ENCODE measurements at regions not wholly inside any gene's neighbourhood (a gene's known extent, or its start where the extent isn't known, plus 50 kb on each side); places are given as distances from the start of the nearest gene placed in this dataset.
"Not testable (repeated sequence)": the region's sequence is repeated elsewhere in the genome, so short reads cannot be mapped to it uniquely, and the experiment has no call there.

DNA sequence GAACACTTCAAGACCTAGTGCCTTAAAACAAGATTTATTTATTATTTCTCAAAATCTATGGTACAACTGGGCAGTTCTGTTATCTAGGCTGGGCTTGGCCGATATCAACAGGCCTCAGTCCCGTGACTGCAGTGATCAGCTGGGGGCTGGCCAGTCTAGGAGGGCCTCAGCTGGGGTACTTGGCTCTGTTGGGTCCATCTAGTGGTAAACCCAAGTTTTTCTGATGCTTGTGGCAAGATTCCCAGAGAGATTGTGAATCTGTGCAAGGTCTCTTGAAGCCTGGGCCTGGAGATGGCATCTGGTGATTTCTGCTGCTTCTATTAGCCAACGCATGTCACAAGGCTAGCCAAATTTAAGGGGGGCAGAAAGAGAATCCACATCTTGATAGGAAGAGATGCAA lies 482.4 kb upstream of the SGO1 start:
- no peak for DNase-seq (ENCODE audit: extremely low read depth in 1 of 2, low read depth in 1 of 2)

GRCh38 chr3:20666091-20666490 lies 480.1 kb upstream of the SGO1 start:
- no peak for DNase-seq (ENCODE audit: extremely low read depth in 1 of 2, low read depth in 1 of 2)

- no peak for DNase-seq (ENCODE audit: extremely low read depth in 1 of 2, low read depth in 1 of 2)
Measured at GRCh38 chr3:20658491-20658890, 472.5 kb upstream of the SGO1 start.

GRCh38 chr3:20657560-20657959 lies 471.6 kb upstream of the SGO1 start:
- no peak for DNase-seq (ENCODE audit: extremely low read depth in 1 of 2, low read depth in 1 of 2)

GRCh38 chr3:20652231-20652986 lies 466.4 kb upstream of the SGO1 start:
- no peak for DNase-seq (ENCODE audit: extremely low read depth in 1 of 2, low read depth in 1 of 2)

GRCh38 chr3:20648921-20649381 lies 462.9 kb upstream of the SGO1 start:
- no peak for DNase-seq (ENCODE audit: extremely low read depth in 1 of 2, low read depth in 1 of 2)

- no peak for DNase-seq (ENCODE audit: extremely low read depth in 1 of 2, low read depth in 1 of 2)
Measured at GRCh38 chr3:20648294-20648693, 462.3 kb upstream of the SGO1 start.

DNA sequence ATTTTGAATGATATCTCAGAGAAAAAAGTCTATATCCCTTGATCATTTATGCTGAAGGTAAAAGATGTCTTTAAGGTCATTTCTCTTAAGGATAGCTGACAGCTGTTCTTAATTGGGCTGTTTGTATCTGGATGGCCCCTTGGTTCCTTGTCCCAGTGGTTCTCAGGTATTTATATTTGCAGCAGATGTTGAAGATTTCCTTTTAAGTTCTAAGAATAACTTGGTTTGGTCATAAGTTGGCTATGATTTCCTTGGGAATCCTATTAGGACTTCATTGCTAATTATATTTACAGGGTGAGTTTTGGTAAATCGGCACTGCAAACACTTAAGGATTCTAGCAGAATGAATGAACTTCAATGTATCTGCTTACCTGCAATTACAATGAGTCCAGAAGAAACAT lies 460.4 kb upstream of the SGO1 start:
- DNase-seq (ENCODE audit: extremely low read depth in 1 of 2, low read depth in 1 of 2) = no peak

GRCh38 chr3:20645340-20645739 lies 459.3 kb upstream of the SGO1 start:
- no peak for DNase-seq (ENCODE audit: extremely low read depth in 1 of 2, low read depth in 1 of 2)

DNA sequence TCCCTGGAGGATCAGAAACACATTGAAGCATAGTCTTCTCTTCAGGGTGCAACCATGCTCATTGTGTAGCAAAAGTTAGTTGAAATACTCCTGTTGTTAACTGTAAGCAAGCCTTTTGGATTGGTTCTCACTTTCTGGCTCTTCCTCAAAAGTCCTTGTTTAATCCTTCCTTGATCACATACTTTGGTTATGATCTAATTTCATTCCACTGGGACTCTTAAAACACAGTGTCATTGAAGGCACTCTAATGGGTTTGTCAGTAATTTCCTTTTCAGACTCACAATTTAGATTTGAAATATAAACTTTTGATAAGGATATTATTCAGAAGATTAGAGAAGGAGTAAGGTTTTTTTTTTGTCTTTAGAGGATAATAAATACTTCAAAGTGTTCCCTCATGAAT lies 451.7 kb upstream of the SGO1 start:
- DNase-seq (ENCODE audit: extremely low read depth in 1 of 2, low read depth in 1 of 2) = no peak

DNA sequence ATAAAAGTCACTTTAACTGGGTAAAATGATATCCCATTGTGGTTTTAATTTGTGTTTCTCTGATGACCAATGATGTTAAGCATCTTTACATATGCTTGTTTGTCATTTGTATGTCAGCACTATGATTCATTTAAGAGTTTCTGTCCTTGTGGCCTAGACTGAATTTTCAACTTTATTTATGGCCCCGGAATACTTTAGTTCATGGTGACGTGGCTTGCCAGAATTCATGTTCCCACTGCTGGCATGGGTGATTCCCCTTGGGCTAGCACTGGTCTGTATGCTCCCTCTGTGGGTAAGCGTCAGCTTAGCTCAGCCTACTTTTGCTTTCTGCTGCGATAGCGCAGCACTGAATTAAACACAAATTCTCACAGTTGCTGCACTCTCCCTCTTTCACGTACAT lies 436.3 kb upstream of the SGO1 start:
- no peak for DNase-seq (ENCODE audit: extremely low read depth in 1 of 2, low read depth in 1 of 2)

- not testable (repeated sequence) for DNase-seq (ENCODE audit: extremely low read depth in 1 of 2, low read depth in 1 of 2)
Measured at GRCh38 chr3:20618621-20619020, 432.6 kb upstream of the SGO1 start.

DNA sequence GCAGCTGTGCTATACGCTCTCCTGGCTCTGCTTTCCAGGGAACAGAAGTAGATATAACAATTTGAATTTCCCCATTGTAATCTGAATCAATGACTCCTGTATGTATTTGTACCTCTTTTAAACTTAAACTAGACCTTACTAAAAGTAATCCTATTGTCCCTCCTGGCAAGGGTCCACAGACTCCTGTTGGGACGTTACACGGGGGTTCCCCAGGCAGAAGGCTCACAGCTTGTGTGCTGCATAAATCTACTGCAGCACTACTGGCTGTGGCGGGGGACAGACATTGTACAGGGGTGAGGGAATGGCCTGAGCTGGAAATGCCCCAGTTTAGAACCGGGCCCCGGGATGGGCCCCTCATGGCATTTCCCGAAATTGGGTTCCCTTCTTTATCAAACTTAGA lies 432.2 kb upstream of the SGO1 start:
- DNase-seq (ENCODE audit: extremely low read depth in 1 of 2, low read depth in 1 of 2) = not testable (repeated sequence)

DNA sequence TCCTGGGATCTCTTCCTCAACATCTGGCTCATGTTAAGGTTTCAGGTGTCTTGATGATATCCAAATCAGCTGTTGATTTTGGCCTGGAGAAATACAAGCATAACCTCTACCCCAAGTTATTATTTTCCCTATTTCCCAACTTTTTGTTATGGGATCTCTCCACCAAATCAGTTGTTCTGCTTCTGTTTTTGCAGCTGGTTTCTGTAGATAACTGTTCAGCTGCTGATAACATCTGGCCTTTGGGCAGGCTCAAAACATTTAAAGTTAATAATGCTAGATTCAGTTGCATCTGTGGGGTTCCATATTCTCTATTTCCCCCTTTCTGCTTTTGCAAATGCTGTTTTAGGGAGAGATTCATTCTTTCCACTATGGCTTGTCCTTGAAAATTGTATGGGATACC lies 430.0 kb upstream of the SGO1 start:
- not testable (repeated sequence) for DNase-seq (ENCODE audit: extremely low read depth in 1 of 2, low read depth in 1 of 2)

DNA sequence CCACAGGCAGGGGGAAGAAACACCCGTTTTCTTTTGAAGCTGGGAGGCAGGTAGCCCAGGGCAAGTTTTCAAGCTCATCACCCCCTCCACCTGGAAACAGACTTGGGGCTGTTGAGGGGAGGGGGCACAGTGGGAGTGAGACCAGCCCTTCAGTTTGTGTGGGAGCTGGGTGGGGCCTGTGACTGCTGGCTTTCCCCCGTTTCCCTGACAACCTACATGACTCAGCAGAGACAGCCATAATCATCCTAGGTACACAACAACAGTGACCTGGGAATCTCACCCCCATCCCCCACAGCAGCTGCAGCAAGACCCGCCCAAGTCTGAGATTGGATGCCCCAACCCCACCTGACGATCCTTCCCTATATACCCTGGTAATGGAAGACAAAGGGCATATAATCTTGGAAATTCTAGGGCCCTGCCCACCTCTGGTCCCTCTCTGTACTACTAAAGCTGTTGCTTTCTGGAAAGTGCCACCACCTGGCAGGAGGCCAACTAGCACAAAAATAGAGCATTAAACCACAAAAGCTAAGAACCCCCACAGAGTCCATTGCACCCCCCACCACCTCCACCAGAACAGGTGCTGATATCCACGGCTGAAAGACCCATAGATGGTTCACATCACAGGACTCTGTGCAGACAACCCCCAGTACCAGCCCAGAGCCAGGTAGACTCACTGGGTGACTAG lies 422.2 kb upstream of the SGO1 start:
- DNase-seq (ENCODE audit: extremely low read depth in 1 of 2, low read depth in 1 of 2) = no peak

GRCh38 chr3:20604659-20605058 lies 418.7 kb upstream of the SGO1 start:
- no peak for DNase-seq (ENCODE audit: extremely low read depth in 1 of 2, low read depth in 1 of 2)

DNA sequence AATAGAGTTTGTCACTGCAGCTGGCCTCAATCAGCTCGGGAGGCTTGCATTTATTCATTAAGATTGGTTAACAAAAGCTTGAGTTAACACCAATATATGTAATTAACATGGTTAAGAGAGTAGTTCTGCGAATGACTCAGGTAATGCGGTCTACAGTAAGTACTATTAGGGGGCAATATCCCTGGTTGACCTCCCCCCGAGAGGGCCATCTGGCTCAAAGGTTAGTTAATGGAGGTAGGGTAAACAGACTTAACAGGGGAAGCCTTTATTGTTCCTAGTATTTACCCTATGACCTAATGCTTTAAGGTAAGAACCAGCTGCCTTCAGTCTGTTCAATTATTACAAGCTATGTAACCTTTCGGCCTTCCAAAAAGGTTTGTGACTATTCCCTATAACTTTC lies 403.3 kb upstream of the SGO1 start:
- DNase-seq (ENCODE audit: extremely low read depth in 1 of 2, low read depth in 1 of 2) = no peak

DNA sequence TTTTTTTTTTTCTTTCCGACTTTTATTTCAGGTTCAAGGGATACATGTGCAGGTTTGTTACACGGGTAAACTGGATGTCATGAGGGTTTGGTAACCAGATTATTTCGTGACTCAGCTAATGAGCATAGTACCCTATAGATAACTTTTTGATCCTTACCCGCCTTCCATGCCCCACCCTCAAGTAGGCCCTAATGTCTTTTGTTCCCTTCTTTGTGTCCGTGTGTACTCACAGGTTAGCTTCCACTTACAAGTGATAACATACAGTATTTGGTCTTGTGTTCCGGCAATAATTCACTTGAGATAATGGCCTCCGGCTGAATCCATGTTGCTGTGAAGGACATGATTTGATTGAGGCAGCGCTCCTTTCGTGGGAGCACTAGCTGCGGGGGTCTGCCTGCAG lies 402.8 kb upstream of the SGO1 start:
- no peak for DNase-seq (ENCODE audit: extremely low read depth in 1 of 2, low read depth in 1 of 2)

DNA sequence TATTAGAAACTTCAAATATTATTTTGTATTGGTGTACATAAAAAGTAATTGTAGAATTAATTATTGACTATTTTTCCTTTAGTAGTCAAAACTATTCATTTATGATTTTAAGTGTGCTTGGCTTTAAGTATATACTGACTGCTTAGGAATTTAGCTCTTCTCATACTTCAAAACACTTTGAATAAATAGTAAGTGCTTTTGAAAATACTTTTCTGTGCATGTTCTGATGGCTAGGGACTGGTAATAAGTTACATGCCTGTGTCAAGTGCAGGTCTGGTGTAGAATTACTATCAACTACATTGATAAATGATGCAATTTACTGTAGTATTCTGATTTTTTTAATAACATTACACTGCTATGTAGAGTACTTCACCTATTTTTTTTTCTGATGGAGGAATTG lies 397.6 kb upstream of the SGO1 start:
- no peak for DNase-seq (ENCODE audit: extremely low read depth in 1 of 2, low read depth in 1 of 2)

- no peak for DNase-seq (ENCODE audit: extremely low read depth in 1 of 2, low read depth in 1 of 2)
Measured at GRCh38 chr3:20576228-20576627, 390.2 kb upstream of the SGO1 start.

DNA sequence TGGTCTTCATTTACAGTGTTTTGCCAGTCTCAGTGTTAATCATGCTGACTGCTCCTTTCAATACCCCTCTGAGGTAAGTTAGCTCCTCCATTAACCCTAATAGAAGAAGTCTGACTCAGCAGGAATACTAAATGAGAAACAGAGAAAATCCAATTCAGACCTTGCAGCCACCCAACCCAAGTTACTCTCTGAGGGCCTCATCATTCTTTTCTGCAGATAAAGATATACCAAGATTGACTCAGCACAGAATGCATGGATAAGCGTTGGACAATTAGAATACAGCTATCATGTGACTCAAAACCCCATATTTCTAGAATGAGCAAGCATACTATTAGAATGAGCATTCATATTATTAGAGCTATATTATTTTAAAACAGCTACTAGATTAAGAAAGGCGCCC lies 389.1 kb upstream of the SGO1 start:
- no peak for DNase-seq (ENCODE audit: extremely low read depth in 1 of 2, low read depth in 1 of 2)

DNA sequence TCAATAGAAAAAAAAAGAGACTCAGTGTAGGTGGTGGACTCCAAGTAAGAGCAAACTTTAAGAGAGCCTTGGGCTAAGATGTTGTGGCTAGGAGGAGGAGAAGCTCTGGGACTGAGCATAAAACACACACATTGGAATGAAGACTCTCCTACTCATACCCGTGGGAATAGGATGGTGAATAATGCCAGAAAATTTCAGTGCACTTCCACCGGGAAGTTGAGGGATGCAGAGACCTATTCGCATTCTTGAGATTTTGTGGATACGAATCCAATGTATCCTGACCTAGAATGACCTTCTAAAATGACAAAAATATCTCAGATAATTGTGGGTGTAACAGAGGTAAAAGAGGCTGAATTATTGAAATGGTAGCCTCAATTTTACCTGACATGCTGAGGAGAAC lies 388.7 kb upstream of the SGO1 start:
- no peak for DNase-seq (ENCODE audit: extremely low read depth in 1 of 2, low read depth in 1 of 2)

DNA sequence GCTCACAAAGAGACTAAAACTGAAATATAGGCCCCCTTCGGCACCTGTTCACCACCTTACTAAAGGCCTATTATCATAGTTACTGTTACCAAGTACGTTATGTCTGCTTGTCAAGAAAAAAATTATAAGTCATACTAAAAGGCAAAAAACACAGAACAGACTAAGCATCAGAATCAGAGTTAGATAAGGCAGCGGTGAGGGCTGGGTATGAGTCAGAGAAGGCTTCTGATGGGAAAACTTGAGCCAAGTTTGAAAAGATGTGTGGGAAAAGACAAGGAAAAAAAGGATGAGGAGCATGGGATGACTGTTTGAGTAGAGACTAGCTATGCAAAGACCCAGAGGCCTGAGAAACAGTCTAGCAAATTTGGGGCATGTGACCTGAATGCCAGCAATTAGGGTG lies 387.2 kb upstream of the SGO1 start:
- no peak for DNase-seq (ENCODE audit: extremely low read depth in 1 of 2, low read depth in 1 of 2)
